ENCODE measurements at regions not wholly inside any gene's neighbourhood (a gene's known extent, or its start where the extent isn't known, plus 50 kb on each side); places are given as distances from the start of the nearest gene placed in this dataset.

- TF ChIP-seq ZBTB20 (tag by site-specific recombination; IDR thresholded peaks at IDR 0.05), result no peak
Measured at GRCh38 chr15:35596285-35596684, 50.3 kb upstream of the DPH6 start (continued).

GRCh38 chr15:35602836-35603235 is 56.9 kb upstream of the DPH6 start:
- Histone ChIP-seq H3K9me3 (ENCODE audit: control insufficient read depth, insufficient read depth, low read depth, low read length) (no peaks in the 10 kb centered on the region), H3K27ac (ENCODE audit: extremely low read depth, low read depth, low read length) (no peak overlapping the region), H3K36me3 (ENCODE audit: control insufficient read depth in 2 of 2, insufficient read depth in 1 of 2, low read length in 2 of 2) (no peaks in the 10 kb centered on the region), H3K4me3 (ENCODE audit: low read depth, low read length) (no peak overlapping the region), H3K4me1 (ENCODE audit: control insufficient read depth, insufficient read depth, low read length) (no peaks in the 10 kb centered on the region)
- POLR2A ChIA-PET, result no interaction called here
- CTCF ChIA-PET, result no interaction called here
- TF ChIP-seq BCL6B (tag by site-specific recombination; IDR thresholded peaks at IDR 0.05) (no peak), ZFHX2 (tag by site-specific recombination; conservative IDR thresholded peaks at IDR 0.05) (no peak), ZNF521 (tag by site-specific recombination; IDR thresholded peaks at IDR 0.05) (no peak), RBAK (tag by site-specific recombination; IDR thresholded peaks at IDR 0.05) (no peak), ZNF174 (tag by site-specific recombination; IDR thresholded peaks at IDR 0.05) (no peak)

GRCh38 chr15:35603301-35603700 is 57.3 kb upstream of the DPH6 start:
- H3K27ac ChIP-seq (ENCODE audit: extremely low read depth, low read depth, low read length), result no peak overlapping the region
- no peak overlapping the region for H3K4me3 ChIP-seq (ENCODE audit: low read depth, low read length)
- POLR2A ChIA-PET, result no interaction called here
- no peak for TF ChIP-seq ZBTB20 (tag by site-specific recombination; IDR thresholded peaks at IDR 0.05)
- no peak for TF ChIP-seq ZNF768 (tag by site-specific recombination; IDR thresholded peaks at IDR 0.05)
- TF ChIP-seq ZNF518A (tag by site-specific recombination; conservative IDR thresholded peaks at IDR 0.05; ENCODE audit: low read depth), result no peak
- TF ChIP-seq ZNF544 (tag by site-specific recombination; IDR thresholded peaks at IDR 0.05), result no peak
- no peak for TF ChIP-seq WT1 (tag by site-specific recombination; IDR thresholded peaks at IDR 0.05)
- CTCF ChIA-PET, result no interaction called here
- no peaks in the 10 kb centered on the region for H3K4me1 ChIP-seq (ENCODE audit: control insufficient read depth, insufficient read depth, low read length)
- no peaks in the 10 kb centered on the region for H3K9me3 ChIP-seq (ENCODE audit: control insufficient read depth, insufficient read depth, low read depth, low read length)
- no peaks in the 10 kb centered on the region for H3K36me3 ChIP-seq (ENCODE audit: control insufficient read depth in 2 of 2, insufficient read depth in 1 of 2, low read length in 2 of 2)

GRCh38 chr15:35603856-35604255 is 57.9 kb upstream of the DPH6 start:
- ChIA-PET POLR2A (no interaction called here), CTCF (no interaction called here)
- TF ChIP-seq ZNF114 (tag by site-specific recombination; IDR thresholded peaks at IDR 0.05) (no peak), ZNF426 (tag by site-specific recombination; IDR thresholded peaks at IDR 0.05) (no peak), ZNF341 (tag by site-specific recombination; IDR thresholded peaks at IDR 0.05; ENCODE audit: low read depth) (no peak), ZNF311 (tag by site-specific recombination; IDR thresholded peaks at IDR 0.05; ENCODE audit: borderline replicate concordance) (no peak), ZNF530 (tag by site-specific recombination; IDR thresholded peaks at IDR 0.05; ENCODE audit: low read depth) (no peak), ZNF324 (tag by site-specific recombination; IDR thresholded peaks at IDR 0.05) (no peak), ZNF266 (tag by site-specific recombination; IDR thresholded peaks at IDR 0.05; ENCODE audit: low read depth) (no peak), ZNF792 (tag by site-specific recombination; IDR thresholded peaks at IDR 0.05) (no peak), ZNF585B (tag by site-specific recombination; IDR thresholded peaks at IDR 0.05) (no peak)
- no peak overlapping the region for H3K4me3 ChIP-seq (ENCODE audit: low read depth, low read length)
- H3K4me1 ChIP-seq (ENCODE audit: control insufficient read depth, insufficient read depth, low read length), result no peaks in the 10 kb centered on the region
- H3K36me3 ChIP-seq (ENCODE audit: control insufficient read depth in 2 of 2, insufficient read depth in 1 of 2, low read length in 2 of 2), result no peaks in the 10 kb centered on the region
- H3K9me3 ChIP-seq (ENCODE audit: control insufficient read depth, insufficient read depth, low read depth, low read length), result no peaks in the 10 kb centered on the region
- no peak overlapping the region for H3K27ac ChIP-seq (ENCODE audit: extremely low read depth, low read depth, low read length)

Data from HEK293 (cell line).